Psoas muscle (tissue), 7 donors: ENCODE measurements at regions not wholly inside any gene's neighbourhood (a gene's known extent, or its start where the extent isn't known, plus 50 kb on each side); places are given as distances from the start of the nearest gene placed in this dataset.

ENCODE experiments used
- ATAC-seq, 4 donors: fragments of 200-7000 bp; cut with Tn5 transposase; one replicate each; pipeline ENCODE4 v1.9.1; 2020; ENCODE audit warnings: moderate library complexity in 3 of 4, mild to moderate bottlenecking in 2 of 4
- DNase-seq, 2 donors: peaks; one replicate each; pipeline ENCODE4 v3.0.0-alpha.2; 2020
- H3K27ac ChIP-seq: fragments of 200-600 bp; one replicate; pipeline ENCODE4 v1.8.0; 2022
- H3K27me3 ChIP-seq, 3 donors: fragments of 200-600 bp in 1 of 3; one replicate each; pipeline versions ENCODE4 v1.6.1 to v1.8.0; 2013 to 2022; ENCODE audit warnings: low read length in 2 of 3, mild to moderate bottlenecking in 2 of 3, moderate library complexity in 1 of 3; ENCODE audit not compliant: insufficient read depth in 3 of 3
- H3K36me3 ChIP-seq, 2 donors: fragments of 200-600 bp in 1 of 2; one replicate each; pipeline versions ENCODE4 v1.6.1 to v1.8.0; 2013 to 2022; ENCODE audit warnings: low read depth in 1 of 2, mild to moderate bottlenecking in 1 of 2, moderate library complexity in 1 of 2; ENCODE audit not compliant: insufficient read depth in 1 of 2
- H3K4me1 ChIP-seq: fragments of 200-600 bp; one replicate; pipeline ENCODE4 v1.8.0; 2022
- H3K4me3 ChIP-seq: fragments of 200-600 bp; one replicate; pipeline ENCODE4 v1.8.0; 2022; ENCODE audit warnings: mild to moderate bottlenecking
- H3K9me3 ChIP-seq: fragments of 200-600 bp; one replicate; pipeline ENCODE4 v1.8.0; 2022
- WGBS, 3 donors: extraction: QIAGEN DNeasy Blood & Tissue Kit; methylation state at CpG; one replicate each; pipeline versions ENCODE4 v1.1.6 to v1.1.7; 2013; 5-methylcytosine and 5-hydroxymethylcytosine counted together
- intact Hi-C, 2 donors: fragments of 100-400 bp; cut with DNase I; formaldehyde crosslinking; loops; one replicate each; pipeline versions ENCODE4 v1.11.0 to v1.14.2; 2022
- TF ChIP-seq, protein P1 (sequence below): fragments of 200-600 bp; IDR thresholded peaks from one replicate; pipeline ENCODE4 v1.8.0; 2022; ENCODE audit warnings: antibody characterized with exemption
- donor health status: healthy with polysubstance abuse.
- donor health status: DM: no; HTN: no; CAD: no; lungs with moderate emphysema.
- donor health status: Bipolar disorder and iron deficiency.
- donor health status: healthy.
- donor health status: DM: yes; HTN: yes; CAD: no.
- donor health status: DM: no; HTN: no; CAD: no.
- donor health status: DM: yes; HTN: yes; CAD: no.

DNA sequence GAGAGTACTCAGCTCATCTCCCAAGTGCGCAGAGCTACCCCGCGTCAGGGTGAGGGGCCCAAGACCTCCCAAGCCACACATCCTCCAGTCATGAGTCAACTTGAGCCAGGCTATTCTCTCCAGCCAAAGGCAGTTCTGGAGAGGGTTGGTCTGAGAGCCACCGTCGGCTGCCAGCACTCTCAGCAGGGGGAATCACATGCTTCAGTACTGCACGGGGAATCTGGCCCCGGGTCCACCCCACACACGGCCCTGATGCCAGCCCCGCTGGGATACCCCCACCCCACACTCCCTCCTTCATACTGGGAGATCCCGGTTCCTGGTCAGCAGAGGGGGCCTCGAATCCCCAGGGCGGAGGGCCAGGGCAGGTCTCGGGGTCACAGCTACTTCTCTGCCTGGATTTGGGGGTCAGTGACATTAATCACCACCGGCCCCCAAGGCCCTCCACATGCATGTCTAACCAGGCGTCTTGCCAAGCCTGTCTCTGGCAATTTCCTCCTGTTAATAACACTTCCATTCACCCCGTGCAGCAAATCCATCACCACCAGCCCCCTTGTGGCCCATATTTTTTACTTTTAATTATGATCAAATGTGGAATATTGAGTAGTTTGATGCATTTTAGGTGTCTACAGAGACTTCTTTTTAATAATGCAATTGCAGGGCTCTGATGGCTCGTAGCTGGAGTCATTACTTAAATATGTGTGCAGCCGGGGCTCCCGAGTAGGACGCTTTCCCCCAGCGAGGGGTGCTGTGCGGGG lies 102.9 kb upstream of the PPP1R26 start:
- no peak overlapping the region for H3K4me3 ChIP-seq
- intact Hi-C loops = no loop called here
- no peaks in the 10 kb centered on the region for H3K36me3 ChIP-seq
- ATAC-seq (no peak), DNase-seq (no peak)
- peaks cover 0 to 54% (median 13%) of the 10 kb centered on the region in 3 donors for H3K27me3 ChIP-seq
- H3K4me1 ChIP-seq = no peaks in the 10 kb centered on the region
- H3K9me3 ChIP-seq = peaks cover 4% of the 10 kb centered on the region
- 36 to 53% (median 43%) methylated on average over 16 to 22 of the region's 22 CpGs for WGBS, 3 donors
- TF ChIP-seq, protein P1, sequence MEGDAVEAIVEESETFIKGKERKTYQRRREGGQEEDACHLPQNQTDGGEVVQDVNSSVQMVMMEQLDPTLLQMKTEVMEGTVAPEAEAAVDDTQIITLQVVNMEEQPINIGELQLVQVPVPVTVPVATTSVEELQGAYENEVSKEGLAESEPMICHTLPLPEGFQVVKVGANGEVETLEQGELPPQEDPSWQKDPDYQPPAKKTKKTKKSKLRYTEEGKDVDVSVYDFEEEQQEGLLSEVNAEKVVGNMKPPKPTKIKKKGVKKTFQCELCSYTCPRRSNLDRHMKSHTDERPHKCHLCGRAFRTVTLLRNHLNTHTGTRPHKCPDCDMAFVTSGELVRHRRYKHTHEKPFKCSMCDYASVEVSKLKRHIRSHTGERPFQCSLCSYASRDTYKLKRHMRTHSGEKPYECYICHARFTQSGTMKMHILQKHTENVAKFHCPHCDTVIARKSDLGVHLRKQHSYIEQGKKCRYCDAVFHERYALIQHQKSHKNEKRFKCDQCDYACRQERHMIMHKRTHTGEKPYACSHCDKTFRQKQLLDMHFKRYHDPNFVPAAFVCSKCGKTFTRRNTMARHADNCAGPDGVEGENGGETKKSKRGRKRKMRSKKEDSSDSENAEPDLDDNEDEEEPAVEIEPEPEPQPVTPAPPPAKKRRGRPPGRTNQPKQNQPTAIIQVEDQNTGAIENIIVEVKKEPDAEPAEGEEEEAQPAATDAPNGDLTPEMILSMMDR = no peak
- H3K27ac ChIP-seq = no peak overlapping the region

DNA sequence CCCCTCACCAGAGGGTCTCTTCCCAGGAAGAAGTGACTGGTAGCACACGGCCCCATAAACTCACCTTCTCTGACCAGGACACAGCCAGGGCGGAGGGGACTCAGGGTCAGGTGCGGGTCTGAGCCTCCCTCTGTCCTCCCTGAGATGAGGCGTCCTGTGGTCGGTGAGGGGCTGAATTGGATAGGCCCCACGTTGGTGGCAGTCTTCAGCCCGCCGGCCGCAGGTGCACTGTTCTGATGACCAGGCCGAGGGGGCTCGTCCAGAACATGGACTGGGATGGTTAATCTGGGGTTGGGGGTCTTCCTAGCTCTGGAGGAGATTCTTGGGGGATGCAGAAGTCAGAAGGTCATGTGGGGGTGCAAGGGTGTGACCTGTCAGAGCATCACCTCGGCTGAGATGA lies 102.2 kb upstream of the PPP1R26 start:
- DNase-seq (no peak), ATAC-seq (no peak)
- Histone ChIP-seq H3K36me3 (no peaks in the 10 kb centered on the region), H3K27ac (no peak overlapping the region), H3K4me3 (no peak overlapping the region), H3K4me1 (no peaks in the 10 kb centered on the region), H3K9me3 (peaks cover 4% of the 10 kb centered on the region), H3K27me3 (peaks cover 0 to 52% (median 13%) of the 10 kb centered on the region in 3 donors)
- 81 to 86% (median 82%) methylated on average over 12 of the region's 12 CpGs for WGBS, 3 donors
- intact Hi-C loops = no loop called here
- TF ChIP-seq, protein P1 = no peak

DNA sequence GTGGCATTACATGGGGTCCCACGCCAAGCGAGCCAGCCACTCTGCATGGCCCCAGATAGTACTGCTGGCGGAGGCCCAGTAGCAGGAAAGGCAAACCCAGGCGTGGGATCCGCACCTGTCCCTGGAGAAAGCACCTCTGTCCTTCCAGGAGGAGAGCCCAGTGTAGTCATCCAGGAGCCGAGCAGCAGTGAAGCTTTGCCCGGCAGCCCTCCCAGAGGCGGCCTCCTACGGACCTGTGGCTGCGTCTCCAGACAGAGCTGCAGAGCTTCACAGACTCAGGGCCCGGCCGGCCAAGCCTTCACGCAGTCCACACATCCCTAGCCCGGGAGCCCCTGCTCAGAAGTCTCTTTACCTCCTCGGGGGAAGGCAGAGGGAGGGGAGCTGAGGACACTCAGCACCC lies 100.8 kb upstream of the PPP1R26 start:
- WGBS, 3 donors = 84 to 86% (median 85%) methylated on average over 15 of the region's 15 CpGs
- Histone ChIP-seq H3K36me3 (no peaks in the 10 kb centered on the region), H3K27me3 (peaks cover 0 to 51% (median 14%) of the 10 kb centered on the region in 3 donors), H3K4me1 (no peaks in the 10 kb centered on the region), H3K27ac (no peak overlapping the region), H3K9me3 (peaks cover 4% of the 10 kb centered on the region), H3K4me3 (no peak overlapping the region)
- intact Hi-C loops = no loop called here
- no peak for ATAC-seq
- TF ChIP-seq, protein P1 = no peak
- DNase-seq = no peak

DNA sequence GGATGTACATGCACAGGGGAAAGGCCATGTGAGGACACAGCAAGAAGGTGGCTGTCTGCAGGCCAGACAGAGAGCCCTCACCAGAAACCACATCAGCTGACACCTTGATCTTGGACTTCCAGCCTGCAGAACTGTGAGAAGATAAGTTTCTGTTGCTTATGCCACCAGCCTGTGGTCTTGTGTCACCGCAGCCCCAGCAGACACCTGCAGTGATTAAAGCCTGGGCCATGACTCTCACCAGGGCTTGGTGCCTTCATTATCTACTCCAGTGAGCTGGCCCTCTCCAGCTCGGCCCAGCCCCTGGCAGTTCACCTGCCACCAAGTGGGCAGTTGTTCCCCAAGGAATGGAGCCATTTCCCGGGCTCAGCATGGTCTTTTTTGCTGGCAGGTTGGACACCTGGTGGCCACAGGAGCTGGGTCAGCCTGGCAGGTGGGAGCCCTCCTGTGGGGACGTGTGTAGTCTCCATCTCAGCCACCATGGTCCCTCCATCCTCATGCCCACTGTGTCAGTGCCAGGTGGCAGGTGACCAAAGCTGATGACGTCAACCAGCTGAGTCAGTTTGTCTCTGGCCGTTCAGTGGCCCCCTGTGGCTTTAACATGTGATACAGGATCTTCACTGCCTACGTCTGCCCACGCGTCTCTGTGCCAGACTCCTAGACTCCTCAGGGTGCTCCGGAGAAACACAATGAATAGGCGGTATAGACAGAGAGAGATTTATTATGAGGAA lies 99.9 kb upstream of the PPP1R26 start:
- peaks cover 4% of the 10 kb centered on the region for H3K9me3 ChIP-seq
- H3K4me3 ChIP-seq = no peak overlapping the region
- no peak overlapping the region for H3K27ac ChIP-seq
- peaks cover 0 to 52% (median 14%) of the 10 kb centered on the region in 3 donors for H3K27me3 ChIP-seq
- no peaks in the 10 kb centered on the region for H3K4me1 ChIP-seq
- no peaks in the 10 kb centered on the region for H3K36me3 ChIP-seq
- TF ChIP-seq, protein P1 = no peak
- ATAC-seq = no peak
- no peak for DNase-seq
- intact Hi-C loops = no loop called here
- 61 to 68% (median 67%) methylated on average over 11 of the region's 11 CpGs for WGBS, 3 donors
